ENCODE measurements at regions not wholly inside any gene's neighbourhood (a gene's known extent, or its start where the extent isn't known, plus 50 kb on each side); places are given as distances from the start of the nearest gene placed in this dataset.
A peak's percentile ranks its signal among the peaks of the same experiment; 100 is the strongest.

- H3K27me3 Mint-ChIP-seq = peaks cover 17% of the 10 kb centered on the region
- peaks cover 5% of the 10 kb centered on the region for H3K36me3 Mint-ChIP-seq
- peaks cover 38% of the 10 kb centered on the region for H3K4me1 Mint-ChIP-seq (ENCODE audit: unreplicated experiment)
These were observed 289.9 kb upstream of the TUT7 start for GRCh38 chr9:86643946-86644674.

GRCh38 chr9:86642721-86643120 is 288.5 kb upstream of the TUT7 start:
- Mint-ChIP-seq H3K27ac (no peak overlapping the region), H3K4me3 (no peak overlapping the region), H3K4me1 (ENCODE audit: unreplicated experiment) (peaks cover 45% of the 10 kb centered on the region), H3K9me3 (no peaks in the 10 kb centered on the region), H3K27me3 (peaks cover 22% of the 10 kb centered on the region), H3K36me3 (peaks cover 5% of the 10 kb centered on the region)
- no peak for DNase-seq (ENCODE audit: extremely low spot score, unreplicated experiment)
- no peak for TF ChIP-seq CTCF (conservative IDR thresholded peaks at IDR 0.05)

More at GRCh38 chr9:86643946-86644674, 289.9 kb upstream of the TUT7 start:
- H3K4me3 Mint-ChIP-seq = no peak overlapping the region
- H3K27ac Mint-ChIP-seq = peak overlapping the region; percentile 7
- DNase-seq (ENCODE audit: extremely low spot score, unreplicated experiment) = no peak
- no peaks in the 10 kb centered on the region for H3K9me3 Mint-ChIP-seq
- TF ChIP-seq CTCF (conservative IDR thresholded peaks at IDR 0.05) = no peak

GRCh38 chr9:86641970-86642369 is 287.8 kb upstream of the TUT7 start:
- H3K36me3 Mint-ChIP-seq = peaks cover 5% of the 10 kb centered on the region
- peaks cover 53% of the 10 kb centered on the region for H3K4me1 Mint-ChIP-seq (ENCODE audit: unreplicated experiment)
- no peak for TF ChIP-seq CTCF (conservative IDR thresholded peaks at IDR 0.05)
- no peak overlapping the region for H3K27ac Mint-ChIP-seq
- no peaks in the 10 kb centered on the region for H3K9me3 Mint-ChIP-seq
- H3K4me3 Mint-ChIP-seq = no peak overlapping the region
- peaks cover 25% of the 10 kb centered on the region for H3K27me3 Mint-ChIP-seq
- no peak for DNase-seq (ENCODE audit: extremely low spot score, unreplicated experiment)

- DNase-seq (ENCODE audit: extremely low spot score, unreplicated experiment) = no peak
- peak; percentile 58 for TF ChIP-seq CTCF (conservative IDR thresholded peaks at IDR 0.05)
- Mint-ChIP-seq H3K27ac (no peak overlapping the region), H3K36me3 (peaks cover 5% of the 10 kb centered on the region), H3K9me3 (no peaks in the 10 kb centered on the region), H3K27me3 (peaks cover 32% of the 10 kb centered on the region), H3K4me3 (no peak overlapping the region), H3K4me1 (ENCODE audit: unreplicated experiment) (peaks cover 63% of the 10 kb centered on the region)
These were observed 285.7 kb upstream of the TUT7 start for GRCh38 chr9:86639899-86640379.

- Mint-ChIP-seq H3K36me3 (peaks cover 5% of the 10 kb centered on the region), H3K27me3 (peaks cover 32% of the 10 kb centered on the region), H3K4me1 (ENCODE audit: unreplicated experiment) (peaks cover 59% of the 10 kb centered on the region), H3K9me3 (no peaks in the 10 kb centered on the region), H3K4me3 (no peak overlapping the region), H3K27ac (no peak overlapping the region)
- no peak for DNase-seq (ENCODE audit: extremely low spot score, unreplicated experiment)
- no peak for TF ChIP-seq CTCF (conservative IDR thresholded peaks at IDR 0.05)
These were observed 285.1 kb upstream of the TUT7 start for GRCh38 chr9:86639287-86639686.
